ENCODE measurements at regions not wholly inside any gene's neighbourhood (a gene's known extent, or its start where the extent isn't known, plus 50 kb on each side); places are given as distances from the start of the nearest gene placed in this dataset.
"Not testable (repeated sequence)": the region's sequence is repeated elsewhere in the genome, so short reads cannot be mapped to it uniquely, and the experiment has no call there.

DNA sequence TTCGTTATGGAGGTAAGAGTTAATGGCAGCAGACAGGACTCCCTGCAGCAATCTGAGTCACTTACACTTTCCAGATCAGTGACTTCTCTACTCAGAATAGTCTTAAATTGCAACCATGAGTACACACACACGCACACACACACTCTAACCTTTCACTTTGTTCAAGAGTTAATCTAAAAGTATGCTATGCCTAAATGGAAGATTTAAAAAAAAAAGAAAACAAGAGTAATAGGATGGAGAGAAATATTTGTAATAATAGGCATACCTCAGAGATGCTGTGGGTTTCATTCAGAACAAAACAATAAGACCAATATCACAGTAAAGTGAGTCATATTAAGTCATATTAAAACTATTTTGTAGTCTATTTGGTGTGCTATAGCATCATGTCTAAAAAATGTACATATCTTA is 969.1 kb upstream of the PCDH10 start:
- Histone ChIP-seq H3K9me3 (ENCODE audit: control insufficient read depth in 2 of 2, low read length in 2 of 2) (no peaks in the 10 kb centered on the region), H3K9ac (ENCODE audit: low read length in 2 of 2) (no peak overlapping the region), H3K4me3 (ENCODE audit: low read length in 2 of 2) (no peak overlapping the region), H3K36me3 (ENCODE audit: control insufficient read depth in 2 of 2, insufficient read depth in 2 of 2, low read length in 2 of 2) (no peaks in the 10 kb centered on the region), H3K4me1 (ENCODE audit: control insufficient read depth, insufficient read depth, low read length) (no peaks in the 10 kb centered on the region), H3K27me3 (ENCODE audit: control insufficient read depth in 1 of 2, insufficient read depth in 2 of 2, low read length in 2 of 2) (no peaks in the 10 kb centered on the region), H3K27ac (ENCODE audit: low read length) (no peak overlapping the region)

DNA sequence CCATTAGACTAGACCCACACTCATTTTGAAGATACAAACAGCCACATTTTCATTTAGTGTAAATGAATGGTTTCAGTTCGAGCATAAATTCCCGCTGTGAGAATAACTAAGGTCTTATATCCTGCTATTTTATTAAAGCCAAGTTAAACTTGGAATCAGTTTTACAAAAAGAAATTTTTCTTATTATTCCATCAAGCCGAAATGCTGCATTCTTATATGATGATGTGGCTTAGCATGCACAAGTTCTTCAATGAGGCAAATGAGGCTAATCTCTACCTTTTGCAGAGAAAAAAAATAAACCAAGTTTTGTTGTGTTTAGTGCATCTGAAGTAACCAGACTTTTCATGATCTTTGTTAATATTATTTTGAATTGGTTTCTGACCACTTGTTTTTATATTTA is 953.9 kb upstream of the PCDH10 start:
- Histone ChIP-seq H3K9ac (ENCODE audit: low read length in 2 of 2) (no peak overlapping the region), H3K27ac (ENCODE audit: low read length) (no peak overlapping the region), H3K36me3 (ENCODE audit: control insufficient read depth in 2 of 2, insufficient read depth in 2 of 2, low read length in 2 of 2) (no peaks in the 10 kb centered on the region), H3K27me3 (ENCODE audit: control insufficient read depth in 1 of 2, insufficient read depth in 2 of 2, low read length in 2 of 2) (no peaks in the 10 kb centered on the region), H3K9me3 (ENCODE audit: control insufficient read depth in 2 of 2, low read length in 2 of 2) (no peaks in the 10 kb centered on the region), H3K4me1 (ENCODE audit: control insufficient read depth, insufficient read depth, low read length) (no peaks in the 10 kb centered on the region), H3K4me3 (ENCODE audit: low read length in 2 of 2) (no peak overlapping the region)

DNA sequence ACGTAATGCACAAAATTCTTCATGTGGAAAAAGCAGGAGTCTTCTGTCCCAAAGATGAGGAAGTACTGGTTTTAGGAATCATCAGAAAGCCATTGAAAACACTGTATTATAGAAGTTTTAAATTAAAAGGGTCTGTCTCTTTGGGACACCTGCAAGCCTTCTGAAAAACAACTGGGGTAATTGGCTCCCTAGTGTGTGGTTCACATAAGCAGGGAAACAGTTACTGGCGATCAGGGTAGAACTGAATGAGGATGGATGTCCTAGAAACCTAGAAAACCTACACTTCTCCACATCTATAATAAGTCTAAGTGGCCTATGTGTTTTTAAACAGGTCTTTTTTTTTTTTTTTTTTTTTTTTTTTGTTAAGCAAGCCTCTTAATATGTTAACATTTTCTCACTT is 945.5 kb upstream of the PCDH10 start:
- no peaks in the 10 kb centered on the region for H3K4me1 ChIP-seq (ENCODE audit: control insufficient read depth, insufficient read depth, low read length)
- no peaks in the 10 kb centered on the region for H3K27me3 ChIP-seq (ENCODE audit: control insufficient read depth in 1 of 2, insufficient read depth in 2 of 2, low read length in 2 of 2)
- H3K36me3 ChIP-seq (ENCODE audit: control insufficient read depth in 2 of 2, insufficient read depth in 2 of 2, low read length in 2 of 2): no peaks in the 10 kb centered on the region
- no peak overlapping the region for H3K27ac ChIP-seq (ENCODE audit: low read length)
- H3K9me3 ChIP-seq (ENCODE audit: control insufficient read depth in 2 of 2, low read length in 2 of 2): no peaks in the 10 kb centered on the region
- H3K9ac ChIP-seq (ENCODE audit: low read length in 2 of 2): no peak overlapping the region
- no peak overlapping the region for H3K4me3 ChIP-seq (ENCODE audit: low read length in 2 of 2)

DNA sequence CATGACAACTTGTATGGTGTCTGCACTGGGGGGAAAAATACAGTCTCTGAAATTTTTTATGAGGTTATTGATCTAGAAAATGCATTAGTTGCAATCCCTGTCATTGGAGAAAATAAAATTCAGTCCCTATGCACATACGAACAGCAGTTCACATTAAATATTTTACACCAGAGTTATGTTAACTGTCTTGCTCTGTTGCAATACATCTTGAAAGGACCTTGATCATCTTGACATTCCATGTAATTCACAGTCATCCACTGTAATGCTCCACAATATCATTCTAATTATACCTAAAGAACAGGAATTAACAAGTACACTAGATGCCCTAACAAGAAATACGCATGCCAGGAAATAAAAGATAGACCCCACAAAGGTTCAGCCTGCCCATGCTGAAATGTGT is 934.6 kb upstream of the PCDH10 start:
- Histone ChIP-seq H3K27me3 (ENCODE audit: control insufficient read depth in 1 of 2, insufficient read depth in 2 of 2, low read length in 2 of 2) (no peaks in the 10 kb centered on the region), H3K27ac (ENCODE audit: low read length) (no peak overlapping the region), H3K9me3 (ENCODE audit: control insufficient read depth in 2 of 2, low read length in 2 of 2) (no peaks in the 10 kb centered on the region), H3K4me1 (ENCODE audit: control insufficient read depth, insufficient read depth, low read length) (no peaks in the 10 kb centered on the region), H3K4me3 (ENCODE audit: low read length in 2 of 2) (no peak overlapping the region), H3K36me3 (ENCODE audit: control insufficient read depth in 2 of 2, insufficient read depth in 2 of 2, low read length in 2 of 2) (no peaks in the 10 kb centered on the region), H3K9ac (ENCODE audit: low read length in 2 of 2) (no peak overlapping the region)

DNA sequence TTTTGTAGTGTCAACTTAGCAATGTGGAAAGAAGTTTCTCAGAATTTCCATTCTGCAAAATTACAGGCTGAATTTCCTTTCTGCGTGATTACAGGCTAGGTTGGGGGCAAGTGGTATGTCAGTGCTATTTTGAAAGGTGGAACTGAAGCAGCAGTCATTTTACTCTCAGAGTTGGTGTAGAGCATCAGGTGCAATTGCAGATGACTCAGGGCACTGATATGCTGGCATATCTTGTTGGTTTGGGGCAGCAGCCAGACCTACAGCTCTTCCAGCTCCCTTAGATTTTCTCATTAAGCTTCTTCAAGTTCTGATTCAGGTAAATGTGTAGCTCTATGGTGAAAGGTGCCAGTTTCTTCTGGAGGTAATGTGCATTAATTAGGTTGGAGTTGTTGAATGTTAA is 930.7 kb upstream of the PCDH10 start:
- H3K4me1 ChIP-seq (ENCODE audit: control insufficient read depth, insufficient read depth, low read length): no peaks in the 10 kb centered on the region
- H3K36me3 ChIP-seq (ENCODE audit: control insufficient read depth in 2 of 2, insufficient read depth in 2 of 2, low read length in 2 of 2): no peaks in the 10 kb centered on the region
- no peak overlapping the region for H3K27ac ChIP-seq (ENCODE audit: low read length)
- H3K9ac ChIP-seq (ENCODE audit: low read length in 2 of 2): no peak overlapping the region
- no peak overlapping the region for H3K4me3 ChIP-seq (ENCODE audit: low read length in 2 of 2)
- no peaks in the 10 kb centered on the region for H3K27me3 ChIP-seq (ENCODE audit: control insufficient read depth in 1 of 2, insufficient read depth in 2 of 2, low read length in 2 of 2)
- H3K9me3 ChIP-seq (ENCODE audit: control insufficient read depth in 2 of 2, low read length in 2 of 2): no peaks in the 10 kb centered on the region

DNA sequence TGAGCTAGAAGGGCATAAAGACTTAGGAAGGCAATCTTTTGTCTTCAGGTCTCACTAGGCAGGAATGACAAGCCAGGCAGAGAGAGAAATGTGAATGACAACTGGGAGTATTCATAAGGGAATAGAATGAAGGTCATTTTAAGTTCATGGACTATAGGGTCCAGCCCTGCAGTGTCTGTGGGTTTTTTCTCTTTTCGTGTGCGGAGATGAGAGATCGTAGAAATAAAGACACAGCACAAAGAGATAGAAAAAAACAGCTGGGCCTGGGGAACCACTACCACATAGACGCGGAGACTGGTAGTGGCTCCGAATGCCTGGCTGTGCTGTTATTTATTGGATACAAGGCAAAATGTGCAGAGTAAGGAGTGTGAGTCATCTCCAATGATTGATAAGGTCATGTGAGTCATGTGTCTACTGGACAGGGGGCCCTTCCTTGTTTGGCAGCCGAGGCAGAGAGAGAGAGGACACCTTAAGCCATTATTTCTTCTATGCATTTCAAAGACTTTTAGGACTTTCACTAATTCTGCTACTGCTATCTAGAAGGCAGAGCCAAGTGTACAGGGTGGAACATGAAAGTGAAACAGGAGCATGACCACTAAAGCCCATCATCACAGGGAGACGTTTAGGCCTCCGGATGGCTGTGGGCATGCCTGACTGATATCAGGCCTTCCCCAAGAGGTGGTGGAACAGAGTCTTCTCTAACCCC is 921.8 kb upstream of the PCDH10 start:
- Histone ChIP-seq H3K9ac (ENCODE audit: low read length in 2 of 2) (no peak overlapping the region), H3K27ac (ENCODE audit: low read length) (no peak overlapping the region), H3K27me3 (ENCODE audit: control insufficient read depth in 1 of 2, insufficient read depth in 2 of 2, low read length in 2 of 2) (no peaks in the 10 kb centered on the region), H3K9me3 (ENCODE audit: control insufficient read depth in 2 of 2, low read length in 2 of 2) (peaks cover 0 to 3% of the 10 kb centered on the region in 2 donors), H3K4me1 (ENCODE audit: control insufficient read depth, insufficient read depth, low read length) (no peaks in the 10 kb centered on the region), H3K36me3 (ENCODE audit: control insufficient read depth in 2 of 2, insufficient read depth in 2 of 2, low read length in 2 of 2) (no peaks in the 10 kb centered on the region), H3K4me3 (ENCODE audit: low read length in 2 of 2) (no peak overlapping the region)

DNA sequence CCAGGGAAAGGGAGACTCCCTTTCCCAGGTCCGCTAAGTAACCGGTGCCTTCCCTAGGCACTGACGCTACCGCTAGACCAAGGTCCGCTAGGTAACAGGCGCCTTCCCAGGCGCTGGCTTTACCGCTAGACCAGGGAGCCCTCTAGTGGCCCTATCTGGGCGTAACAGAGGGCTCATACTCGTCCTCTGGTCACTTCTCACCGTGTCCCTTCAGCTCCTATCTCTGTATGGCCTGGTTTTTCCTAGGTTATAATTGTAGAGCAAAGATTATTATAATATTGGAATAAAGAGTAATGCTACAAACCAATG is 921.3 kb upstream of the PCDH10 start:
- not testable (repeated sequence) for H3K27me3 ChIP-seq (ENCODE audit: control insufficient read depth in 1 of 2, insufficient read depth in 2 of 2, low read length in 2 of 2); H3K4me3 ChIP-seq (ENCODE audit: low read length in 2 of 2); H3K9me3 ChIP-seq (ENCODE audit: control insufficient read depth in 2 of 2, low read length in 2 of 2); H3K9ac ChIP-seq (ENCODE audit: low read length in 2 of 2); H3K36me3 ChIP-seq (ENCODE audit: control insufficient read depth in 2 of 2, insufficient read depth in 2 of 2, low read length in 2 of 2); H3K4me1 ChIP-seq (ENCODE audit: control insufficient read depth, insufficient read depth, low read length); H3K27ac ChIP-seq (ENCODE audit: low read length)

DNA sequence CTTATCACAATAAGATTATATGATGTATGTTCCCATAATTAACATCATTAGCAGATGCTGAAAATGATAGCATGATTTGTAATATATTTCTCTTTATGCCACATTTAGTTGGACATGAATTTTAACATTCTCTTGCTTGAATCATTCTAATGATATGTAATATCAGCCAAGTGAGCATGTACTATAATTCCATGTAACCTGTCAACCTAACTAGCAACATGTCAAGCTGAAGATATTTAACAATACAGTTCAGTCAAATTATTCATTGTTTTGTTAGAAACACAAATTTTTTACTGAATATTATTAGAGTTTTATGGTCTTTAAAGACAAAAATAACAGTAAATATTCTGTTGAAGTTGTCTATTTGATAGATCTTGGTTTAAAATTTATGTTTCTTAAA is 920.4 kb upstream of the PCDH10 start:
- Histone ChIP-seq H3K9ac (ENCODE audit: low read length in 2 of 2) (no peak overlapping the region), H3K36me3 (ENCODE audit: control insufficient read depth in 2 of 2, insufficient read depth in 2 of 2, low read length in 2 of 2) (no peaks in the 10 kb centered on the region)

DNA sequence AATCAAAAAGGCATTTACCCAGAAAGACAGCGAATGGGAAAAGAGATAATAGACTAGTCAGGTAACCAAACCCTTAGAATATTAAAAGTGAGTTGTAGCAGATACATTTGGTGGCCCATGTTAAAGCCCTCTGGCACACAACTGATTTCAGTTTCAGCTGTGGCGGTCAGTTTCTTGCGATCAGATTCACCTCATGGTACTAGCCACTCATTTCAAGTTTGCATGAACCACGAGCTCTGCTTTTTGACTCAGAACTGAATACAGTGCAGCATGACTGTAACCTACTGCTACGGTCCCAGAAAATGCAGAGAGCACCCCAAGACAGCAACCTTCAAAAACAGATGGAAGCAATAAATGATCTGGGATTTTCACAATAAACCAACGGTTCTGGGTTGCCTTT is 919.1 kb upstream of the PCDH10 start:
- H3K4me3 ChIP-seq (ENCODE audit: low read length in 2 of 2): no peak overlapping the region
- H3K27me3 ChIP-seq (ENCODE audit: control insufficient read depth in 1 of 2, insufficient read depth in 2 of 2, low read length in 2 of 2): no peaks in the 10 kb centered on the region
- H3K9me3 ChIP-seq (ENCODE audit: control insufficient read depth in 2 of 2, low read length in 2 of 2): peaks cover 0 to 3% of the 10 kb centered on the region in 2 donors
- no peak overlapping the region for H3K9ac ChIP-seq (ENCODE audit: low read length in 2 of 2)
- no peak overlapping the region for H3K27ac ChIP-seq (ENCODE audit: low read length)
- no peaks in the 10 kb centered on the region for H3K4me1 ChIP-seq (ENCODE audit: control insufficient read depth, insufficient read depth, low read length)
- H3K36me3 ChIP-seq (ENCODE audit: control insufficient read depth in 2 of 2, insufficient read depth in 2 of 2, low read length in 2 of 2): no peaks in the 10 kb centered on the region

More for the DNA sequence above, 920.4 kb upstream of the PCDH10 start:
- no peaks in the 10 kb centered on the region for H3K4me1 ChIP-seq (ENCODE audit: control insufficient read depth, insufficient read depth, low read length)
- peaks cover 0 to 3% of the 10 kb centered on the region in 2 donors for H3K9me3 ChIP-seq (ENCODE audit: control insufficient read depth in 2 of 2, low read length in 2 of 2)
- no peak overlapping the region for H3K4me3 ChIP-seq (ENCODE audit: low read length in 2 of 2)
- no peaks in the 10 kb centered on the region for H3K27me3 ChIP-seq (ENCODE audit: control insufficient read depth in 1 of 2, insufficient read depth in 2 of 2, low read length in 2 of 2)
- no peak overlapping the region for H3K27ac ChIP-seq (ENCODE audit: low read length)

DNA sequence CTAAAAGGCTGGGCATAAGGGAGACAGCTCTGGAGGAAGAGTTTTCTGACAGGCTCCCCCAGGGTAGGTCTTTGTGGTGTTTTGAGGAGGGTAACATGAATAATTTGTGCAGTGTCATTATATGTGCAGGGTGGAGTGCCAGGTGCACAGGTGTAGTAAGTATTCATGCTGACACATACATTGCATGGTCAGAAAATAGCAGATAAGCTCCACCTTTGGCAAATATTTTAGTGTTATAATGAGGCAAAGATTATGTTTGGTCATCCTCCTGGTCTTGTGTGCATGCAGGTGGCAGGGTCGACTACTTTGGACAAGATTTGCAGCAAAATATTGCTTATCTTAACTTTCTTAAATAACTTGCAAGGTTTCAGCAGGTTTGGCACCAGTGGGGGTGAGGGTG is 910.4 kb upstream of the PCDH10 start:
- Histone ChIP-seq H3K27me3 (ENCODE audit: control insufficient read depth in 1 of 2, insufficient read depth in 2 of 2, low read length in 2 of 2) (no peaks in the 10 kb centered on the region), H3K9me3 (ENCODE audit: control insufficient read depth in 2 of 2, low read length in 2 of 2) (no peaks in the 10 kb centered on the region), H3K27ac (ENCODE audit: low read length) (no peak overlapping the region), H3K4me3 (ENCODE audit: low read length in 2 of 2) (no peak overlapping the region), H3K9ac (ENCODE audit: low read length in 2 of 2) (no peak overlapping the region), H3K36me3 (ENCODE audit: control insufficient read depth in 2 of 2, insufficient read depth in 2 of 2, low read length in 2 of 2) (no peaks in the 10 kb centered on the region), H3K4me1 (ENCODE audit: control insufficient read depth, insufficient read depth, low read length) (no peaks in the 10 kb centered on the region)

DNA sequence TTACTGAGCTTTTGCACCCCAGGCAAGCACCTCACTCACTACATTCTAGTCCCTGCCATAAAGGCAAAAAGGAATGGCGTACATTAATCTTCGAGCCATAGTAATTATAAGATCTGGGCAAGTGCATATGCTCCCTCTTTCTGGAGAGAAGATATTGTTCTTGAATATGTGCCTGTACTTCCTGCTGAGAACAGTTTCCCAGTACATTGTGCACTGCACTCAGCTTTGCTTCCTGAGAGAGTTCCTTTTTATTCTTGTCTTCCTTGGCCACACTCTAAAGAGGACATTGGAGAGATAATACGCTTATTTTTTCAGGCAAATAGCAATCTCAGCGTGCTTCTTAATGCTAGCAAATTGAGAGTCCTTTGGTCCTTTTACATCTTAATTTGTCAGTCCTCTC is 909.0 kb upstream of the PCDH10 start:
- Histone ChIP-seq H3K4me3 (ENCODE audit: low read length in 2 of 2) (no peak overlapping the region), H3K4me1 (ENCODE audit: control insufficient read depth, insufficient read depth, low read length) (no peaks in the 10 kb centered on the region), H3K27ac (ENCODE audit: low read length) (no peak overlapping the region), H3K27me3 (ENCODE audit: control insufficient read depth in 1 of 2, insufficient read depth in 2 of 2, low read length in 2 of 2) (no peaks in the 10 kb centered on the region), H3K9me3 (ENCODE audit: control insufficient read depth in 2 of 2, low read length in 2 of 2) (no peaks in the 10 kb centered on the region), H3K9ac (ENCODE audit: low read length in 2 of 2) (no peak overlapping the region), H3K36me3 (ENCODE audit: control insufficient read depth in 2 of 2, insufficient read depth in 2 of 2, low read length in 2 of 2) (no peaks in the 10 kb centered on the region)
